ENCODE measurements at regions not wholly inside any gene's neighbourhood (a gene's known extent, or its start where the extent isn't known, plus 50 kb on each side); places are given as distances from the start of the nearest gene placed in this dataset.

- Mint-ChIP-seq H3K4me3 (no peak overlapping the region), H3K4me1 (no peaks in the 10 kb centered on the region), H3K9me3 (peaks cover 7 to 14% (median 9%) of the 10 kb centered on the region in 7 donors), H3K27ac (no peak overlapping the region), H3K36me3 (no peaks in the 10 kb centered on the region), H3K27me3 (no peaks in the 10 kb centered on the region)
- ATAC-seq (ENCODE audit: low read depth in 2 of 2) = no peak
- no peak for DNase-seq
These were observed 293.5 kb downstream of the GPAM start for GRCh38 chr10:111890046-111890445.

- Mint-ChIP-seq H3K27ac (no peak overlapping the region), H3K9me3 (peaks cover 0 to 2% (median 0%) of the 10 kb centered on the region in 7 donors), H3K4me3 (no peak overlapping the region), H3K36me3 (no peaks in the 10 kb centered on the region), H3K27me3 (peaks cover 0 to 8% (median 0%) of the 10 kb centered on the region in 3 donors), H3K4me1 (no peaks in the 10 kb centered on the region)
- no peak for DNase-seq
- no peak for ATAC-seq (ENCODE audit: low read depth in 2 of 2)
These were observed 267.6 kb downstream of the GPAM start for GRCh38 chr10:111916011-111916410.

GRCh38 chr10:111921821-111922220 lies 261.7 kb downstream of the GPAM start:
- Mint-ChIP-seq H3K4me1 (no peaks in the 10 kb centered on the region), H3K27ac (no peak overlapping the region), H3K9me3 (peaks cover 0 to 5% (median 0%) of the 10 kb centered on the region in 7 donors), H3K27me3 (peaks cover 0 to 5% (median 0%) of the 10 kb centered on the region in 3 donors), H3K36me3 (no peaks in the 10 kb centered on the region), H3K4me3 (no peak overlapping the region)
- no peak for ATAC-seq (ENCODE audit: low read depth in 2 of 2)
- DNase-seq = no peak

- ATAC-seq (ENCODE audit: low read depth in 2 of 2) = no peak
- Mint-ChIP-seq H3K27ac (no peak overlapping the region), H3K4me1 (no peaks in the 10 kb centered on the region), H3K36me3 (no peaks in the 10 kb centered on the region), H3K4me3 (no peak overlapping the region), H3K27me3 (no peaks in the 10 kb centered on the region), H3K9me3 (peaks cover 0 to 5% (median 1%) of the 10 kb centered on the region in 7 donors)
- no peak for DNase-seq
These were observed 260.5 kb downstream of the GPAM start for GRCh38 chr10:111923032-111923431.

GRCh38 chr10:111926286-111926685 lies 257.3 kb downstream of the GPAM start:
- no peaks in the 10 kb centered on the region for H3K36me3 Mint-ChIP-seq
- DNase-seq (no peak), ATAC-seq (ENCODE audit: low read depth in 2 of 2) (no peak)
- no peak overlapping the region for H3K27ac Mint-ChIP-seq
- H3K4me3 Mint-ChIP-seq = no peak overlapping the region
- H3K4me1 Mint-ChIP-seq = no peaks in the 10 kb centered on the region
- peaks cover 0 to 7% (median 4%) of the 10 kb centered on the region in 7 donors for H3K9me3 Mint-ChIP-seq
- no peaks in the 10 kb centered on the region for H3K27me3 Mint-ChIP-seq

GRCh38 chr10:111933937-111934336 lies 249.6 kb downstream of the GPAM start:
- H3K27me3 Mint-ChIP-seq = no peaks in the 10 kb centered on the region
- H3K9me3 Mint-ChIP-seq = peaks cover 0 to 7% (median 1%) of the 10 kb centered on the region in 7 donors
- H3K4me3 Mint-ChIP-seq = no peak overlapping the region
- no peaks in the 10 kb centered on the region for H3K4me1 Mint-ChIP-seq
- no peaks in the 10 kb centered on the region for H3K36me3 Mint-ChIP-seq
- no peak overlapping the region for H3K27ac Mint-ChIP-seq
- DNase-seq = no peak
- ATAC-seq (ENCODE audit: low read depth in 2 of 2) = no peak

GRCh38 chr10:111934931-111935330 lies 248.6 kb downstream of the GPAM start:
- Mint-ChIP-seq H3K27me3 (no peaks in the 10 kb centered on the region), H3K4me1 (no peaks in the 10 kb centered on the region)

GRCh38 chr10:111936143-111936542 lies 247.4 kb downstream of the GPAM start:
- Mint-ChIP-seq H3K27ac (no peak overlapping the region), H3K9me3 (peaks cover 0 to 2% (median 0%) of the 10 kb centered on the region in 7 donors), H3K4me1 (no peaks in the 10 kb centered on the region), H3K27me3 (peaks cover 0 to under 1% (median 0%) of the 10 kb centered on the region in 3 donors), H3K4me3 (no peak overlapping the region), H3K36me3 (no peaks in the 10 kb centered on the region)
- DNase-seq (no peak), ATAC-seq (ENCODE audit: low read depth in 2 of 2) (no peak)

More at GRCh38 chr10:111934931-111935330, 248.6 kb downstream of the GPAM start:
- no peaks in the 10 kb centered on the region for H3K36me3 Mint-ChIP-seq
- no peak for DNase-seq
- H3K27ac Mint-ChIP-seq = no peak overlapping the region
- no peak for ATAC-seq (ENCODE audit: low read depth in 2 of 2)
- peaks cover 0 to 2% (median 0%) of the 10 kb centered on the region in 7 donors for H3K9me3 Mint-ChIP-seq
- no peak overlapping the region for H3K4me3 Mint-ChIP-seq

- DNase-seq = no peak
- H3K4me3 Mint-ChIP-seq = peak overlapping the region in 1 of 8 donors; percentile 64
- ATAC-seq (ENCODE audit: low read depth in 2 of 2) = no peak
- H3K4me1 Mint-ChIP-seq = no peaks in the 10 kb centered on the region
- peaks cover 5 to 25% (median 8%) of the 10 kb centered on the region in 7 donors for H3K9me3 Mint-ChIP-seq
- peaks cover 6 to 10% (median 8%) of the 10 kb centered on the region in 3 donors for H3K27me3 Mint-ChIP-seq
- H3K27ac Mint-ChIP-seq = no peak overlapping the region
- no peaks in the 10 kb centered on the region for H3K36me3 Mint-ChIP-seq
These were observed 239.2 kb downstream of the GPAM start for GRCh38 chr10:111944331-111944730.

GRCh38 chr10:111953949-111954348 lies 229.6 kb downstream of the GPAM start:
- H3K4me1 Mint-ChIP-seq = no peaks in the 10 kb centered on the region
- no peak overlapping the region for H3K4me3 Mint-ChIP-seq
- peaks cover 0 to 5% (median 0%) of the 10 kb centered on the region in 3 donors for H3K27me3 Mint-ChIP-seq
- H3K9me3 Mint-ChIP-seq = peaks cover 4 to 35% (median 14%) of the 10 kb centered on the region in 7 donors
- ATAC-seq (ENCODE audit: low read depth in 2 of 2) = no peak
- DNase-seq = no peak
- no peak overlapping the region for H3K27ac Mint-ChIP-seq
- peaks cover 0 to 10% of the 10 kb centered on the region in 2 donors for H3K36me3 Mint-ChIP-seq

GRCh38 chr10:111954386-111954785 lies 229.2 kb downstream of the GPAM start:
- Mint-ChIP-seq H3K4me1 (no peaks in the 10 kb centered on the region), H3K27me3 (peaks cover 0 to 5% (median 0%) of the 10 kb centered on the region in 3 donors), H3K36me3 (peaks cover 0 to 10% of the 10 kb centered on the region in 2 donors), H3K9me3 (peaks cover 4 to 35% (median 14%) of the 10 kb centered on the region in 7 donors), H3K4me3 (no peak overlapping the region), H3K27ac (no peak overlapping the region)
- ATAC-seq (ENCODE audit: low read depth in 2 of 2) (no peak), DNase-seq (no peak)

- Mint-ChIP-seq H3K9me3 (peaks cover 4 to 31% (median 14%) of the 10 kb centered on the region in 7 donors), H3K27ac (no peak overlapping the region), H3K36me3 (peaks cover 0 to 10% of the 10 kb centered on the region in 2 donors), H3K4me3 (no peak overlapping the region), H3K27me3 (peaks cover 0 to 5% (median 0%) of the 10 kb centered on the region in 3 donors), H3K4me1 (no peaks in the 10 kb centered on the region)
- no peak for DNase-seq
- ATAC-seq (ENCODE audit: low read depth in 2 of 2) = no peak
These were observed 226.7 kb downstream of the GPAM start for GRCh38 chr10:111956841-111957240.

GRCh38 chr10:111962951-111963350 lies 220.6 kb downstream of the GPAM start:
- peaks cover 0 to 5% (median 0%) of the 10 kb centered on the region in 3 donors for H3K27me3 Mint-ChIP-seq
- no peaks in the 10 kb centered on the region for H3K4me1 Mint-ChIP-seq
- DNase-seq (no peak), ATAC-seq (ENCODE audit: low read depth in 2 of 2) (no peak)
- no peak overlapping the region for H3K27ac Mint-ChIP-seq
- no peaks in the 10 kb centered on the region for H3K36me3 Mint-ChIP-seq
- peaks cover 0 to 29% (median 9%) of the 10 kb centered on the region in 7 donors for H3K9me3 Mint-ChIP-seq
- H3K4me3 Mint-ChIP-seq = no peak overlapping the region

GRCh38 chr10:111967116-111967515 lies 216.4 kb downstream of the GPAM start:
- Mint-ChIP-seq H3K4me3 (no peak overlapping the region), H3K9me3 (peaks cover 0 to 28% (median 9%) of the 10 kb centered on the region in 7 donors), H3K4me1 (no peaks in the 10 kb centered on the region), H3K27ac (no peak overlapping the region), H3K27me3 (peaks cover 0 to 5% (median 0%) of the 10 kb centered on the region in 3 donors), H3K36me3 (no peaks in the 10 kb centered on the region)
- no peak for ATAC-seq (ENCODE audit: low read depth in 2 of 2)
- DNase-seq = no peak

- DNase-seq (no peak), ATAC-seq (ENCODE audit: low read depth in 2 of 2) (no peak)
- H3K4me3 Mint-ChIP-seq = no peak overlapping the region
- H3K4me1 Mint-ChIP-seq = no peaks in the 10 kb centered on the region
- H3K36me3 Mint-ChIP-seq = no peaks in the 10 kb centered on the region
- H3K27ac Mint-ChIP-seq = no peak overlapping the region
- H3K27me3 Mint-ChIP-seq = peaks cover 0 to 3% (median 0%) of the 10 kb centered on the region in 3 donors
- H3K9me3 Mint-ChIP-seq = peaks cover 0 to 25% (median 9%) of the 10 kb centered on the region in 7 donors
These were observed 216.0 kb downstream of the GPAM start for GRCh38 chr10:111967547-111967946.
